CD4-positive, alpha-beta T cell (primary cell): ENCODE measurements at regions not wholly inside any gene's neighbourhood (a gene's known extent, or its start where the extent isn't known, plus 50 kb on each side); places are given as distances from the start of the nearest gene placed in this dataset.

ENCODE experiments used
- ATAC-seq: fragments of 200-7000 bp; cut with Tn5 transposase; one replicate; pipeline ENCODE4 v1.10.0; 2022; ENCODE audit warnings: mild to moderate bottlenecking; ENCODE audit not compliant: poor library complexity
- CTCF ChIA-PET: fragments of 350-600 bp; sonication (Branson Sonifier 250); formaldehyde crosslinking; loops from one replicate; lab custom pipeline; 2021; ENCODE audit warnings: antibody characterized with exemption, inconsistent platforms; lab: Charles Lee
- POLR2A ChIA-PET: fragments of 350-600 bp; sonication (Branson Sonifier 250); formaldehyde crosslinking; loops from one replicate; lab custom pipeline; 2021; ENCODE audit warnings: antibody characterized with exemption, inconsistent platforms; lab: Charles Lee
- DNase-seq, 14 experiments: peaks; one replicate each; pipeline ENCODE4 v3.0.0-alpha.2; 2013 to 2020; ENCODE audit warnings: mixed read lengths in 2 of 14
- H3K27ac ChIP-seq, 2 donors: one replicate each; pipeline versions ENCODE4 v1.5.1 to v1.7.0; 2013; ENCODE audit warnings: low read length in 2 of 2, low read depth in 1 of 2, mild to moderate bottlenecking in 1 of 2
- H3K27me3 ChIP-seq, 2 experiments: 1 replicate in 1 of 2; 2 replicates in 1 of 2; pipeline versions ENCODE4 v1.6.1 to v1.7.0; 2013; ENCODE audit warnings: low read length in 2 of 2, control low read depth in 1 of 2, mild to moderate bottlenecking in 1 of 2, moderate library complexity in 1 of 2; ENCODE audit not compliant: insufficient read depth in 2 of 2, control insufficient read depth in 1 of 2
- H3K36me3 ChIP-seq: one replicate; pipeline ENCODE4 v1.6.1; 2013; ENCODE audit warnings: low read length, control low read depth; ENCODE audit not compliant: insufficient read depth
- H3K4me1 ChIP-seq: one replicate; pipeline ENCODE4 v1.6.1; 2013; ENCODE audit warnings: low read length, control low read depth; ENCODE audit not compliant: insufficient read depth
- H3K4me3 ChIP-seq: one replicate; pipeline ENCODE4 v1.5.1; 2013; ENCODE audit warnings: mild to moderate bottlenecking, low read length, moderate library complexity
- H3K9me3 ChIP-seq, 2 experiments: 1 replicate in 1 of 2; 2 replicates in 1 of 2; pipeline versions ENCODE4 v1.6.1 to v1.7.0; 2013; ENCODE audit warnings: low read length in 2 of 2, mild to moderate bottlenecking in 2 of 2, control low read depth in 1 of 2, moderate library complexity in 1 of 2; ENCODE audit not compliant: control insufficient read depth in 1 of 2, insufficient read depth in 1 of 2
- H3K27ac Mint-ChIP-seq: one replicate; pipeline ENCODE4 v1.8.0; 2020; ENCODE audit warnings: mixed read lengths
- H3K27me3 Mint-ChIP-seq: one replicate; pipeline ENCODE4 v1.8.0; 2021; ENCODE audit warnings: mixed read lengths
- H3K36me3 Mint-ChIP-seq: one replicate; pipeline ENCODE4 v1.8.0; 2021; ENCODE audit warnings: low read depth, mixed read lengths
- H3K4me1 Mint-ChIP-seq: one replicate; pipeline ENCODE4 v1.8.0; 2021; ENCODE audit warnings: low read depth, mixed read lengths
- H3K4me3 Mint-ChIP-seq: one replicate; pipeline ENCODE4 v1.8.0; 2020; ENCODE audit warnings: mild to moderate bottlenecking, mixed read lengths
- H3K9me3 Mint-ChIP-seq: one replicate; pipeline ENCODE4 v1.8.0; 2020; ENCODE audit warnings: mixed read lengths
- intact Hi-C, 2 experiments: fragments of 100-400 bp; cut with DNase I in 1 of 2; cut with micrococcal nuclease in 1 of 2; formaldehyde crosslinking; loops; one replicate each; pipeline versions ENCODE4 v1.15.1 to v1.9.0; 2023 to 2025; cut with DNase I, micrococcal nuclease
- TF ChIP-seq, protein P1 (sequence below): fragments of 200-600 bp; IDR thresholded peaks from one replicate; pipeline ENCODE4 v1.8.0; 2022; ENCODE audit warnings: antibody characterized with exemption, mild to moderate bottlenecking

DNA sequence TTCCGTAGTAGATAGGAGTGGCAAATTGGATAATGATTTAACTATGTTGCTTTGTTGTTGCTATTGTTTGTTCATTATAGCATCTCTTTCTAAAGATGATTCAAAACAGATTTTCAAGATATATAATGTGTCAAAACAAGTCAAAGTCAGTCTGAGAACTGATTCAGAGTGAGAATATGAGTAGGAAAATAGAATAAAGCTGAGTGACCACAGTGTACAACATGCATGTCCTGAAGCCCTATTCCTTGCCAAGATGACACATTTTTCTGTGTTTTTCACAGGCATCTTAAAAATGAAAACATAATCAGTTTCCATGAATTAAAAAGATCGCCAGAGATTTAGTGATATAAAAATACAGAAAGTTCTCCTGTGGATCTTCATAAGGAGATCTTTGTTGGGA is 57.0 kb upstream of the THRB start:
- CTCF ChIA-PET = no interaction called here
- Mint-ChIP-seq H3K4me1 (no peaks in the 10 kb centered on the region), H3K36me3 (no peaks in the 10 kb centered on the region), H3K4me3 (no peak overlapping the region), H3K27me3 (no peaks in the 10 kb centered on the region), H3K27ac (no peak overlapping the region), H3K9me3 (no peaks in the 10 kb centered on the region)
- ATAC-seq = no peak
- Histone ChIP-seq H3K4me3 (no peak overlapping the region), H3K9me3 (peaks cover 0 to 7% of the 10 kb centered on the region in 2 experiments), H3K27ac (no peak overlapping the region), H3K4me1 (no peaks in the 10 kb centered on the region), H3K27me3 (no peaks in the 10 kb centered on the region), H3K36me3 (no peaks in the 10 kb centered on the region)
- no peak for DNase-seq
- TF ChIP-seq, protein P1, sequence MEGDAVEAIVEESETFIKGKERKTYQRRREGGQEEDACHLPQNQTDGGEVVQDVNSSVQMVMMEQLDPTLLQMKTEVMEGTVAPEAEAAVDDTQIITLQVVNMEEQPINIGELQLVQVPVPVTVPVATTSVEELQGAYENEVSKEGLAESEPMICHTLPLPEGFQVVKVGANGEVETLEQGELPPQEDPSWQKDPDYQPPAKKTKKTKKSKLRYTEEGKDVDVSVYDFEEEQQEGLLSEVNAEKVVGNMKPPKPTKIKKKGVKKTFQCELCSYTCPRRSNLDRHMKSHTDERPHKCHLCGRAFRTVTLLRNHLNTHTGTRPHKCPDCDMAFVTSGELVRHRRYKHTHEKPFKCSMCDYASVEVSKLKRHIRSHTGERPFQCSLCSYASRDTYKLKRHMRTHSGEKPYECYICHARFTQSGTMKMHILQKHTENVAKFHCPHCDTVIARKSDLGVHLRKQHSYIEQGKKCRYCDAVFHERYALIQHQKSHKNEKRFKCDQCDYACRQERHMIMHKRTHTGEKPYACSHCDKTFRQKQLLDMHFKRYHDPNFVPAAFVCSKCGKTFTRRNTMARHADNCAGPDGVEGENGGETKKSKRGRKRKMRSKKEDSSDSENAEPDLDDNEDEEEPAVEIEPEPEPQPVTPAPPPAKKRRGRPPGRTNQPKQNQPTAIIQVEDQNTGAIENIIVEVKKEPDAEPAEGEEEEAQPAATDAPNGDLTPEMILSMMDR = no peak
- POLR2A ChIA-PET = no interaction called here
- intact Hi-C loops = no loop called here

DNA sequence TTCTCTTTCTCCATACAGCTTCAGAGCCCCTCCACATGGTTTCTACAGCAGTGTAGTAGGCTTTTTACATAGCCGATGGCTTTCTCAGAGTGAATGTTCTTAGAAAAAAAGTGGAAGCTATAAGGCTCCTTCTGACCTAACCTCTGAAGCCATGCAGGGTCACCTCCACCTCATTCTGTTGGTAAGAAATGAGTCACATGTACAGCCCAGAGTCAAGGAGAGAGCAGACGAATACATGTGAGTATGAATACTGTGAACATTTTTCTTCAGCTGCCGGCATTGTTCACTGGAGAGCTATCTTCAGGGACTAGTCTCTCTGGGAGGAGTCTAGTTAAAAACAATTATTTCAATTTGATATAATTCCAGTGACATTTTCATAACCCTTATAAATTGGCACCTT is 68.2 kb upstream of the THRB start:
- TF ChIP-seq, protein P1 = no peak
- Mint-ChIP-seq H3K27ac (no peak overlapping the region), H3K9me3 (peaks cover 2% of the 10 kb centered on the region), H3K36me3 (no peaks in the 10 kb centered on the region), H3K27me3 (no peaks in the 10 kb centered on the region), H3K4me3 (no peak overlapping the region), H3K4me1 (no peaks in the 10 kb centered on the region)
- DNase-seq = no peak
- Histone ChIP-seq H3K27ac (no peak overlapping the region), H3K4me3 (no peak overlapping the region), H3K4me1 (no peaks in the 10 kb centered on the region), H3K9me3 (peaks cover 0 to 8% of the 10 kb centered on the region in 2 experiments), H3K36me3 (no peaks in the 10 kb centered on the region), H3K27me3 (no peaks in the 10 kb centered on the region)
- no peak for ATAC-seq
- intact Hi-C loops = no loop called here
- ChIA-PET CTCF (no interaction called here), POLR2A (no interaction called here)

DNA sequence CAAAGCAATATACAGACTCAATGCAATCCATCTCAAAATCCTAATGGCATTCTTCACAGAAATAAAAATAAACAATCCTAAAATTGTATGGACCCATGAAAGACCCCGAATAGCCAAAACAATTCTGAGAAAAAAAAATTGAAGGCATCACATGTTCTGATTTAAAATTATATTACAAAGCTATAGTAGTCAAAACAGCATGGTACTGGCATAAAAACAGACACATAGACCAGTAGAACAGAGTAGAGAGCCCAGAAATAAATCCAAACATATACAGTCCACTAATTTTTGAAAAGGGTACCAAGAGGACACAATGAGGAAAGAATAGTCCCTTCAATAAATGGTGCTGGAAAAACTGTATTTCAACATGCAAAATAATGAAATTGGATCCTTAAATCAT is 70.4 kb upstream of the THRB start:
- Mint-ChIP-seq H3K36me3 (no peaks in the 10 kb centered on the region), H3K27ac (no peak overlapping the region), H3K4me1 (no peaks in the 10 kb centered on the region), H3K4me3 (no peak overlapping the region), H3K27me3 (no peaks in the 10 kb centered on the region), H3K9me3 (peaks cover 6% of the 10 kb centered on the region)
- no peaks in the 10 kb centered on the region for H3K36me3 ChIP-seq
- intact Hi-C loops = no loop called here
- no peak for DNase-seq
- TF ChIP-seq, protein P1 = no peak
- ChIA-PET CTCF (no interaction called here), POLR2A (no interaction called here)
- H3K4me3 ChIP-seq = no peak overlapping the region
- ATAC-seq = no peak
- no peak overlapping the region for H3K27ac ChIP-seq
- no peaks in the 10 kb centered on the region for H3K4me1 ChIP-seq
- H3K27me3 ChIP-seq = no peaks in the 10 kb centered on the region
- peaks cover 0 to 8% of the 10 kb centered on the region in 2 experiments for H3K9me3 ChIP-seq
